H1 (cell line): ENCODE measurements at regions not wholly inside any gene's neighbourhood (a gene's known extent, or its start where the extent isn't known, plus 50 kb on each side); places are given as distances from the start of the nearest gene placed in this dataset.

Experiments used
- KDM1A ChIP-seq: fragments of 200-600, 300-600 bp; sonication (generic); IDR thresholded peaks from 2 replicates; pipeline ENCODE4 v1.7.1; 2016; ENCODE audit warnings: mild to moderate bottlenecking, low read length, borderline replicate concordance
- RAD21 ChIP-seq, 2 experiments: IDR thresholded peaks in 1 of 2; conservative IDR thresholded peaks in 1 of 2; 2 replicates each; pipeline ENCODE4 v1.6.1; 2011; ENCODE audit warnings: low read depth in 2 of 2, low read length in 2 of 2, improper control_type of control experiment in 1 of 2, inconsistent platforms in 1 of 2, mild to moderate bottlenecking in 1 of 2, moderate library complexity in 1 of 2
- TF ChIP-seq, protein P1 (sequence below), 3 experiments: IDR thresholded peaks; 1 replicate in 2 of 3; 2 replicates in 1 of 3; pipeline versions ENCODE4 v1.5.1 to v1.6.1; 2011; ENCODE audit warnings: low read length in 3 of 3, mild to moderate bottlenecking in 3 of 3, inconsistent platforms in 2 of 3, low read depth in 1 of 3, moderate library complexity in 1 of 3; ENCODE audit not compliant: insufficient read depth in 1 of 3; ENCODE audit errors: control extremely low read depth in 1 of 3
- TF ChIP-seq, protein P2 (sequence below): IDR thresholded peaks from 2 replicates; pipeline ENCODE4 v1.6.1; 2011; ENCODE audit warnings: low read length, improper control_type of control experiment

DNA sequence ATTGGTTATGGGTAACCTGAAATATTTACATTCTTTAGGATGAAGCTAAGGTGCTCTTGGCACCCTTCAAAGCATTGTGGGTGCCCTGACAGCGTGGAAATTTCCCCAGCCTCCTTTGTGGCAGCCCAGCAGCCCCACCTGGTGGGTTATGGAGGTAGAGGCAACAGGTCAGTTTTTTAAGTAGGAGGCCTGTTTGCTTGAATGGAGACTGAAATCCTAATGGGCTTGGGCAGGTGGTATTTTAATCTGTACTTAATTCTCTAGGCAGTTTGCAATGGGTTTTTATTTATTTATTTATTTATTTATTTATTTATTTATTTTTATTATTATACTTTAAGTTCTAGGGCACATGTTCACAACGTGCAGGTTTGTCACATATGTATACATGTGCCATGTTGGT is 139.4 kb downstream of the EPC1 start (continued):
- TF ChIP-seq, protein P1, sequence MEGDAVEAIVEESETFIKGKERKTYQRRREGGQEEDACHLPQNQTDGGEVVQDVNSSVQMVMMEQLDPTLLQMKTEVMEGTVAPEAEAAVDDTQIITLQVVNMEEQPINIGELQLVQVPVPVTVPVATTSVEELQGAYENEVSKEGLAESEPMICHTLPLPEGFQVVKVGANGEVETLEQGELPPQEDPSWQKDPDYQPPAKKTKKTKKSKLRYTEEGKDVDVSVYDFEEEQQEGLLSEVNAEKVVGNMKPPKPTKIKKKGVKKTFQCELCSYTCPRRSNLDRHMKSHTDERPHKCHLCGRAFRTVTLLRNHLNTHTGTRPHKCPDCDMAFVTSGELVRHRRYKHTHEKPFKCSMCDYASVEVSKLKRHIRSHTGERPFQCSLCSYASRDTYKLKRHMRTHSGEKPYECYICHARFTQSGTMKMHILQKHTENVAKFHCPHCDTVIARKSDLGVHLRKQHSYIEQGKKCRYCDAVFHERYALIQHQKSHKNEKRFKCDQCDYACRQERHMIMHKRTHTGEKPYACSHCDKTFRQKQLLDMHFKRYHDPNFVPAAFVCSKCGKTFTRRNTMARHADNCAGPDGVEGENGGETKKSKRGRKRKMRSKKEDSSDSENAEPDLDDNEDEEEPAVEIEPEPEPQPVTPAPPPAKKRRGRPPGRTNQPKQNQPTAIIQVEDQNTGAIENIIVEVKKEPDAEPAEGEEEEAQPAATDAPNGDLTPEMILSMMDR (IDR thresholded peaks at IDR 0.05; ENCODE audit: control extremely low read depth in 1 of 3, insufficient read depth in 1 of 3, low read depth in 1 of 3, low read length in 3 of 3), result peak; percentile 65 to 71 (median 71)
- no peak for TF ChIP-seq KDM1A
- TF ChIP-seq, protein P2, sequence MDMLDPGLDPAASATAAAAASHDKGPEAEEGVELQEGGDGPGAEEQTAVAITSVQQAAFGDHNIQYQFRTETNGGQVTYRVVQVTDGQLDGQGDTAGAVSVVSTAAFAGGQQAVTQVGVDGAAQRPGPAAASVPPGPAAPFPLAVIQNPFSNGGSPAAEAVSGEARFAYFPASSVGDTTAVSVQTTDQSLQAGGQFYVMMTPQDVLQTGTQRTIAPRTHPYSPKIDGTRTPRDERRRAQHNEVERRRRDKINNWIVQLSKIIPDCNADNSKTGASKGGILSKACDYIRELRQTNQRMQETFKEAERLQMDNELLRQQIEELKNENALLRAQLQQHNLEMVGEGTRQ, result no peak
- TF ChIP-seq RAD21 (IDR thresholded peaks at IDR 0.05 in 1 of 2, conservative IDR thresholded peaks at IDR 0.05 in 1 of 2; ENCODE audit: low read depth in 2 of 2, low read length in 2 of 2), result peak; percentile 85 to 91
